Testis (tissue), 2 donors: ENCODE measurements at regions not wholly inside any gene's neighbourhood (a gene's known extent, or its start where the extent isn't known, plus 50 kb on each side); places are given as distances from the start of the nearest gene placed in this dataset.

Source experiments
- CTCF ChIP-seq, 3 experiments: fragments of 450-650 bp in 2 of 3; fragments of 200-600 bp in 1 of 3; sonication (generic) in 1 of 3; IDR thresholded peaks; one replicate each; pipeline ENCODE4 v1.5.1; 2016 to 2019; ENCODE audit warnings: antibody characterized with exemption in 3 of 3, mild to moderate bottlenecking in 2 of 3, moderate library complexity in 1 of 3
- POLR2A ChIP-seq: fragments of 450-650 bp; IDR thresholded peaks from one replicate; pipeline ENCODE4 v1.6.1; 2017; ENCODE audit warnings: antibody characterized with exemption, mild to moderate bottlenecking, moderate library complexity

- no peak for TF ChIP-seq CTCF (IDR thresholded peaks at IDR 0.05)
- TF ChIP-seq POLR2A: no peak
These were observed 155.2 kb downstream of the ZNF330 start for GRCh38 chr4:141375855-141376254.
